Activated naive CD4-positive, alpha-beta T cell treated with anti-CD3 and anti-CD28 coated beads, Interleukin-2, amount 50 U/mL, for 72 hours (primary cell): ENCODE measurements at regions not wholly inside any gene's neighbourhood (a gene's known extent, or its start where the extent isn't known, plus 50 kb on each side); places are given as distances from the start of the nearest gene placed in this dataset.

Source experiments
- ATAC-seq, 2 donors: fragments of 150-1000 bp; cut with Tn5 transposase; 2 replicates each; pipeline ENCODE4 v1.10.0; 2021; ENCODE audit warnings: mild to moderate bottlenecking in 2 of 2, moderate library complexity in 2 of 2
- DNase-seq, 2 donors: peaks; one replicate each; pipeline ENCODE4 v3.0.0; 2021 to 2022; ENCODE audit warnings: low spot score in 2 of 2
- H3K27ac Mint-ChIP-seq, 2 donors: one replicate each; pipeline ENCODE4 v1.8.0; 2022; ENCODE audit warnings: mild to moderate bottlenecking in 2 of 2, mixed read lengths in 2 of 2
- H3K36me3 Mint-ChIP-seq, 2 donors: one replicate each; pipeline ENCODE4 v1.8.0; 2022; ENCODE audit warnings: mixed read lengths in 2 of 2
- H3K9me3 Mint-ChIP-seq, 2 donors: one replicate each; pipeline ENCODE4 v1.8.0; 2022; ENCODE audit warnings: mixed read lengths in 2 of 2

DNA sequence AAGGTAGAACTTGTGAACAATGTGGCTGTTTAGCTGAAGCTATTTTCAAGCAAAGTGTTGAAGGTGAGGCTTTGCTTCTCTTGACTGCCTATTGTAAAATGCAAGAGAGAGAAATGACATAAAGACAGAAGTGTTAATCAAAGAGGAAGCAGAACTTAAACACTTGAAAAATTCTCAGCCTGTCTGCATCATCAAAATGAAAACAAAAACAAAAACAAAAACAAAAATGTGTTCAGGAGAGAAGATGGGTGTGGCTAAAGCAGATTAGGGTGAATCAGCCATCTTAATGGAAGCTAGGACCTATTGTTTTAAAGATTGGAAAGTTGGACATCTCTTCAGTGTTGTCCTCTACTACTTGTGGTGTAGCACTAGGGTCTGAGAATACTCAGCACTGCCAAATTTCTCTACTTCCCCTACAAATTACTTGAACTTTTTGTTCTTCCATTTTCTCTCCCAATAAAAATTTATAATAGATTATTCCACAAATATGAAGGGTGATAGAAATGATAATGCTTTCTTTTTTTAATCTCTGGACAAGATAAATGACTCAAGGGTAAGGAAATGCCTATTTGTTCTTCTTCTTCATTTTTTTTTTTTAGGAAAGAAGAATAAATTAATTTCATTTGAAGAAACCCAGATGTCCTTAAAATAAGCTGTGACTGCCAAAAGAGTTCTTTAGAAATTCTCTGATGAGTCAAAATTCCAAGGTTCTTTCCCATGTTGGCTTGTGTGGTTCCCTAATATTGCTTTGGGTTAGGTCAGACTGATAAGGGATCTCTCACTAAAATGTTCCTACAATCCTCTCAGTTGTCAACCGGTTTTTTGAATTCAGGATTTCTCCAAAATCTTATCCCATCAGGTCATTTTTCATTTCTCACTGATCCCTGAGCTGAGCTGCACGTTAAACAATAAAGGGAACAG lies 571.2 kb upstream of the ZEB2 start:
- Mint-ChIP-seq H3K36me3 (no peaks in the 10 kb centered on the region), H3K9me3 (peaks cover 0 to 5% of the 10 kb centered on the region in 2 donors)
- no peak for ATAC-seq

DNA sequence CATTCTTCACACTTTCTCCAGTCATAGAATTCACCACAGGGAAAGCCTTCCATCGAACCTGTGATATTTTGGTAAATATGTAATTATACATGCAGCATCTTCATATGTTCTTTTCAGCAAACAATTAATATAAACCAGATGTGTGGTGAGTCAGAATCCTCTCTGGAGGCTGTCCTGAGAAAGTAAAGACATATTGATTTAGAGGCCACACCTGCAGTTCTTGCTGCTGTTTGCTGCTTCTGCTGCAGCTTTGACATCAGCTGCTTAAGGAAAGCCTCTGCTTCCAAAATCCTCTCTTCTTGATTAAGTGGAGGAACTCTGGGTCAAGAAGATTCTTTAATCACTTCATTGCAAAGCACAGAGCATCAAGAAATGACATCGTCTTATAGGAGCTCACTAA lies 568.8 kb upstream of the ZEB2 start:
- DNase-seq: no peak
- Mint-ChIP-seq H3K9me3 (peaks cover 0 to 5% of the 10 kb centered on the region in 2 donors), H3K27ac (no peak overlapping the region), H3K36me3 (no peaks in the 10 kb centered on the region)
- ATAC-seq: no peak

More for the DNA sequence above, 571.2 kb upstream of the ZEB2 start:
- no peak for DNase-seq
- no peak overlapping the region for H3K27ac Mint-ChIP-seq

DNA sequence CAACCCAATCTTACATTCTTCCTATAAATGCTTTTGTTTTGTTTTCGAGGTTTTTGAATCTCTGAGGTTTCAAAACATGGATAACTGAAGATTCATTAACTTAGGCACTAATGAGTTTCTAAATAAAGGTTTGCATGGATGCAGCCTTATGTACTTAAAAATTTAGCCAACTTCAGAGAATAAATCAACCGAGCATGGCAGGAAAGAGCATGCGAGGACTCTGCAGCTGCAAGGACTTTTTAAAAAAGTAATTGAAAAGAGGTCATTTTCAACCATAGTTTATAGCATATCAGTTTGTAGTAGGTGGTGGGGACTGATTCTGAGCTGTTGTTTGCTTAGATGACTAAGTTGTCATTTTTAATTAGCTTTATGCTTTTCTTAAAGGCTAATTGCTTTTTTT lies 567.0 kb upstream of the ZEB2 start:
- Mint-ChIP-seq H3K36me3 (no peaks in the 10 kb centered on the region), H3K9me3 (peaks cover 0 to 5% of the 10 kb centered on the region in 2 donors)

DNA sequence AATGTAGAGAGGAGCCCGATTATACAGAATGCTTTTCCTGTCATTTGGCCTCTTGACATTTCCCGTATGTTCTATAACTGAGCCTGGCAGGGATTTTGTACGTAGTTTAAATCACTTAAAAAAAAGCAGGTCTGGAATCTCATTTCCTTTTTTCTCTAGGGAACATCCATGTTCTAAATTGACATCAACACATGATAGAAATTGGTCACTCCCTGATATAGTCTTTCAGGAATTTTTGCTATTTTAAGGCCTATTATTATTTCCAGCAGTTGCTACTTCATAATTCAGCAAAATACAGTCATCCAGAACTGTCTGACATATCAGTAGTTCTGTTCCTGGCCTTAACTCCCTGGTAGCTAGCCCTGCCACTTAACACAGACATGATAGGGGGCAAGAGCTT lies 565.7 kb upstream of the ZEB2 start:
- ATAC-seq: no peak
- Mint-ChIP-seq H3K9me3 (peaks cover 0 to 5% of the 10 kb centered on the region in 2 donors), H3K36me3 (no peaks in the 10 kb centered on the region), H3K27ac (no peak overlapping the region)
- DNase-seq: no peak

More for the DNA sequence above, 567.0 kb upstream of the ZEB2 start:
- no peak for ATAC-seq
- no peak overlapping the region for H3K27ac Mint-ChIP-seq
- DNase-seq: no peak

DNA sequence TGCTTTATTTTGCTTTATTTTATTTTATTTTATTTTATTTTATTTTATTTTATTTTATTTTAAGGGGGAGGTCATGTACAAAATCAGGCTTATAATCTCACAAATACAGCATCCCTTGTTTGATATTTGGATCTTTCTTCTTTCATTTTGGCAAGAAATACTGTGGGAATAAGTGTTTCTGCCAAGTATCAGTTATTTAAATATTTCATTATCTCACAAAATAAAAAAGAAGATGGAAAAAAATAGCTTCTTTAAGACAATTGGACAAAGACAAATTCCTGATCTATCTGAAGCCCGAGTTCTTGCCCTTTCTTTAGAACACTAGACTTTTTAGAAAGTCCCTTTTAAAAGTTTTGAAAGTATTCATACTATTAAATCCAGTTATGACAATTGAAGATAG lies 560.5 kb upstream of the ZEB2 start:
- Mint-ChIP-seq H3K36me3 (no peaks in the 10 kb centered on the region), H3K9me3 (peaks cover 0 to 6% of the 10 kb centered on the region in 2 donors), H3K27ac (no peak overlapping the region)
- DNase-seq: no peak
- no peak for ATAC-seq

DNA sequence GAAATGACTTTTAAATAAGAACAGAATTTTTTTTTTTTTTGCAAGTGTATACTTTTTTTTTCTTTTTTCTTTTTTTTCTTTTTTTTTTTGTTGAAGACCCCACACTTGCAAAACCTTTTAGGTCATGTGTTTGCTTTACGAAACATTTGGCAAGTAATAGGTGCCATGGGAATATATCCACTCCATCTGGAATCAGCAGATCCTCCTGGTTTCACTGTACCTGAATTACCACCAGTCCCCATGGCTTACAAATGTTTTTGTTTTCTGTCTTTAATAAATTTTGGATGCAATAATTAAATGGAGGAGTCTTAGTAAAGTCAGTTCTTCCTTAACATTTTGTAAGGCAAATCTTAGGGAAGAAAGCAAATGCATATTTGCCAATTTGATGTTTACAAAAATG lies 559.7 kb upstream of the ZEB2 start:
- no peak for ATAC-seq
- Mint-ChIP-seq H3K27ac (no peak overlapping the region), H3K36me3 (no peaks in the 10 kb centered on the region), H3K9me3 (peaks cover 0 to 6% of the 10 kb centered on the region in 2 donors)
- DNase-seq: no peak

DNA sequence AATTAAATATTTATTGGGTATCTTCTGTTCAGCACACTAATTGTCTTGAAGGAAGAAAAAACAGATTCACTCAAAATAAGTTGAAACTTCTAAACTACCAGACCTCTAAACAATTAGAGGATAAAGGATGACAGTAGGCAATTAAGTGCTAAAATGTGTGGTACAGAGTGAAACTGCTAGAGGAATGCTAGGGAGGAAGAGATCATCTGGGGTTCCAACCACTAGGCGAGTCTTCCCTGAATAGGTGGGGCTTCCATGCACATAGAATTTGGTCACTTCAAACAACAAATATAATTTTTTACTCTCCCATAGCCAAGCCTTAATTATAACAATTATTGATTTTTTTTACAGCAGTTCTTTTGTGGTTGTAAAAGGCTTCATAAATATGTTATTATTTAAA lies 559.0 kb upstream of the ZEB2 start:
- Mint-ChIP-seq H3K27ac (no peak overlapping the region), H3K9me3 (peaks cover 0 to 6% of the 10 kb centered on the region in 2 donors), H3K36me3 (no peaks in the 10 kb centered on the region)
- ATAC-seq (no peak), DNase-seq (no peak)

DNA sequence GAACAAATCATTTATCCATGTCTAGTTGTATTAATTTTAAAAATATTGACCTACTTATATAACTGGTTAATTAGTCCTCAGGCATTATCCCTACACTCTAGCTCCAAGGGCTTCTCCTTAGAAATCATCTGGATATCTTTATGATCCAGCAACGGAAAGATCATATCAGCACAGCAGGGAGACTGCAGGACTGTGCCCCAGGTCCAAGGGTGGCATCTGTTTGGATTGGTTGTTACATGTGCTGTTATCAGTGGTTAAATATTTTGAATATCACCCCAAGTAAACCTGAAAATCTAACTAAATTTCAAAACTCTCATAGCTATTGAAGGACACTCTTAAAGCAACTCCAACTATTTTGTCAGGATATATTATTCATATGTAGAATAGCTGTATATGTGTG lies 556.2 kb upstream of the ZEB2 start:
- no peak overlapping the region for H3K27ac Mint-ChIP-seq
- no peaks in the 10 kb centered on the region for H3K36me3 Mint-ChIP-seq
- no peak for DNase-seq
- peaks cover 0 to 6% of the 10 kb centered on the region in 2 donors for H3K9me3 Mint-ChIP-seq
- no peak for ATAC-seq

DNA sequence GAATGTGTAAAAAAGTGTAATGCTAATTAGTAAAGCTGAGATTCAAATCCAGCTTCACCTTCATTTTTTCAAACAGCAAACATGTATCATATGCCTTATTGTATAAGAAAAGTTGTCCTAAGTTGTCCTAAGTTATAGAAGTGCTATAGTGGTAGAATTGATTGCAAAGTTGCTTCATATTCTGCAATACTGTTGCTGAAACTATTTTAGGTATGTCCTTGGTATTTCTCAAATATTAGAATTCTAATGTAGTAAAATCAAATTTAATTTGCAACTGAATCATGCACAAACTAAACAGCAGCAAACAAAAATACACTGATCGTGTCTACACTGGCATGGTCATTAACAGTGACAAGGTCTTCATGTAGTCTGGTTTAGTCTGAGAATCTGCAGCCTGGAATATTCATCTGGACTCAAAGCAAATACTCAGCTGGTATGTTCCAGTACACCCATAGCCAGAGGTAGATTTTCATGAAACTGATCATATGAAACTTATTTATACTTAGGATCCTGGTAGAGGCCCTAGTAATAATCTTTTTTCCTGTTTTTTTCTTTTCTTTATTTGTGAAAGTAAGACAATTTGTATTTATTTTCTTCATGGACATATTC lies 555.6 kb upstream of the ZEB2 start:
- Mint-ChIP-seq H3K36me3 (no peaks in the 10 kb centered on the region), H3K9me3 (peaks cover 0 to 6% of the 10 kb centered on the region in 2 donors), H3K27ac (no peak overlapping the region)
- ATAC-seq: no peak
- DNase-seq: no peak

DNA sequence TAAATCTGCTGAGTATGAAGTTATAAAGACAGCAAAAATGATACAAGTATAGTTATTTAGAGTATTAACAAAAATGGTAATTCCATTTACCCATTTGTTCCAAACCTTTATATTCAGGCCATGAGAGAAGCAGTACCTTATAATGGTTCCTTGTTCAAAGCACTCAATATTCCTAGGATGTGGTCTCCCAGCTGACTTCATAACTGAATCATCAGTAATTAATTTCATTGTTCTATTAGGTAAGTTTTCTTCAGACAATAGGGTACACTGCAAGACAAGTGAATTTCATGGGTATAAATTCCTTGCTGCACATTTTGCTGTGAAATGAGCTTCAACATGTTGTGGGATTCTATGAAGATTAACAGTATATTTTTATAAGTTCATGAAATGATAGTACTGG lies 550.8 kb upstream of the ZEB2 start:
- Mint-ChIP-seq H3K9me3 (peaks cover 0 to 7% of the 10 kb centered on the region in 2 donors), H3K36me3 (no peaks in the 10 kb centered on the region), H3K27ac (no peak overlapping the region)
- ATAC-seq: no peak
- DNase-seq: no peak

DNA sequence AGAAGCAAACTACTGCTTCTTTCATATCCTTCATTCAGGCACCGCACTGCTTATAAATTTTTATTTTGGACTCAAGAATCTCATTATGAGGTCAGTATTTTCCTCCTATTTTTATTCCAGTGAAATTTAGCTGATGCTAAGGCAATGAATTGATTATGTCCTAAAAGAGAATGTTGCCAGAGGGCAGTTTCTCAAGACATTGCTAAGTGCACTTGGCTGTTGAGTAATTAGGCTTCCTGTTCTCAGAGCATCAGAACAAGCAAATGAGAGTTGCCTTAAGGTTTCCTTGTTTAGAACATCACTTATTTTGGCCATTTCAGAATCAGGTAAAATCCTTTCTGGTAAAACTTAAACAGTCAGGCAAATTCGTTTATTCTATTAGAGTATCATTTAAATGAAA lies 548.6 kb upstream of the ZEB2 start:
- Mint-ChIP-seq H3K36me3 (no peaks in the 10 kb centered on the region), H3K9me3 (peaks cover 2 to 7% of the 10 kb centered on the region in 2 donors), H3K27ac (no peak overlapping the region)
- DNase-seq (no peak), ATAC-seq (no peak)

DNA sequence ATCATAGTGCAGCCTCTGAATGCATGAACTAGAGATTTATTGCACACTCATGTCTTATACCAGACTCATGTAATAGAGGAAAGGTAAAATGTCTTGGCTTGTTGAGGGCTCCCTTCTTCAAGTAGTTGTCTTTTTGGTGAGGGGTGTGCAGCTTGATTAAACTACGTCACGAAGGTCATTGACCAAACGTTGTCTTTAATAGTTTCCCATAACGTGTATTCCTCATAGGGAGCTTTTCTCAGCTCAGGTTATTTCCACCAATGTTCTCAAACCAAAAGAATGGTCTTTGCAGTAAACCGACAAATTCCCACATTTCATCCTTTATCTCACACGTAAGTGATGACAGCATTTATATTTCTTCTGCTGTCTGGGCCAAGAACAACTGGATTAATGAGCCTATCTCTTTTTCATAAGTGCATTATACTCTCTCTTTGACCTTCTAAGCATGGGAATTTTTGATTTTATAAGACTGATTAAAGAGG lies 547.7 kb upstream of the ZEB2 start:
- H3K36me3 Mint-ChIP-seq: no peaks in the 10 kb centered on the region
- ATAC-seq (no peak), DNase-seq (no peak)
- H3K27ac Mint-ChIP-seq: no peak overlapping the region
- peaks cover 7 to 8% of the 10 kb centered on the region in 2 donors for H3K9me3 Mint-ChIP-seq

DNA sequence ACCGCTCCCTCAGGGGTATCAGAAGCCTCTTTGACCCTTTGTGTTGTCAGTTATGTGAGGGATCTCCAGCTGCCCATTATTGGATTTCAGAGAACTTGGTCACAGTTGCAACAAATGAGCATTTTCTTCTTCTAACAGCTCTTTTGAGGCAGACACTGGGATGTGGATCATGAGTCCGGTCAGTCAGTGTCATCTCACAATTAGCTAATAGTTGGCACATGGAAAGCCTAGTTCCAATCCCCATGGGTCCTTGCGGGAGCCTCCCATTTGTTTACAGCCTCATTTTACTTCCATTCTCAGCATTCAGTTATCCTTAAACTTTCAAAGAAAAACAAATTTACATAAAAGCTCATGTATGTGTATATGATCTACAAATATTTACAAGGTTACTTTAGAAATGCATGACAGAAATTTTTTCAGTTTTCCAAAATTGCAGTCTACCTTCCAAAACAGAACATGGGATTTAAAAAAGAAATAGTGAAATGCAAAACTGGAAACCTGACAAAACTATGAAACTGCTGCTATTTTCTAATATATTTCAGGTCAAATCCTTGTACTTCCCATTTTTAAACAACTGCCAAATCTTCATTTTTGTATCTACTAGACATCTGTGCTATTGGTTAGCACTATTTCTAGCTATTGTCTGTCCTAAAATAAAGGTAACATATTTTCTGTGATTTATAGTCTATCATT lies 547.1 kb upstream of the ZEB2 start:
- H3K36me3 Mint-ChIP-seq: no peaks in the 10 kb centered on the region
- ATAC-seq (no peak), DNase-seq (no peak)
- no peak overlapping the region for H3K27ac Mint-ChIP-seq
- H3K9me3 Mint-ChIP-seq: peaks cover 8 to 11% of the 10 kb centered on the region in 2 donors

DNA sequence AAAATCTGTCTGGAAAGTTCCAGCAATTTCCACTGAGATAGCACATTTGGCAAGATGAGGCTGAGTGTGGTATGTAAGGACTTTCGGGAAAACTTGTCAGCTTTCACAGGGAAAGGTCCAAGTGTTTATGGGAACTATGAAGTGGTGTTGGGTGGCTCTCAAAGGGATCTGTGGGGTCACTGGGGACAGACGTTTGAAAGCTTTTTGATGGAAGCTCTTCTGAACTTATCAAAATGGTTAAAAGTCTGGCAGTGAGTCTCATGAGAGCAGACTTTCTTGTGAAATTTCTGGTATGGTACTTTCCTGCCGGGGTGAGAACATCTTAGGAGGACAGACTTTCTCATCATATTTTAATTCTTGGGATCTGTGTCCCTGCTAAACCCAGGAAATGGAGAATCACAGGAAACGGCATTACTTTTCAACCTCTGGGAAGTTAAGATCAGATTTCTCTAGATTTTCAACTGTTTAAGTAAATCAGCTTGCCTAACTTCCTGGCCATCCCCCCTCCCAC lies 546.3 kb upstream of the ZEB2 start:
- DNase-seq (no peak), ATAC-seq (no peak)
- Mint-ChIP-seq H3K36me3 (no peaks in the 10 kb centered on the region), H3K27ac (no peak overlapping the region), H3K9me3 (peaks cover 8 to 12% of the 10 kb centered on the region in 2 donors)

DNA sequence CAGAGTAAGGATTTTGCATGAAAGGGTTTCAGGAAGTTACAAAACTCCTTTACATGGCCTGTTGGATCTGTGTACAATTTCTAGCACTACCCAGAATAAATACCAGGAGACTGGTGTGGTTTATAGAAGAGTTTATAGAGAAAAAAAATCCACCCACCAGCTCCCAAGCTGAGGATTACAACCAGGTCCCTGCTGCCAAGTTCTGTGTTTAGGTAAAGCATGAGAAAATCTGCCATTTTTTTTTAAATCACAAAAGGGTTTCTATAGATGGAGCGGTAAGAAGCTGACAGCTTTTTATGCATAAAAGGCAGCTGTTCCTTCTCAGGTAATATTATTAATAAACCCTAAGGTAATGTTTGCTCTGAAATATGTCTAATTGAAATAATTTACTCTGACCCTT lies 545.4 kb upstream of the ZEB2 start:
- peaks cover 8 to 12% of the 10 kb centered on the region in 2 donors for H3K9me3 Mint-ChIP-seq
- DNase-seq (no peak), ATAC-seq (no peak)
- H3K27ac Mint-ChIP-seq: no peak overlapping the region
- no peaks in the 10 kb centered on the region for H3K36me3 Mint-ChIP-seq

DNA sequence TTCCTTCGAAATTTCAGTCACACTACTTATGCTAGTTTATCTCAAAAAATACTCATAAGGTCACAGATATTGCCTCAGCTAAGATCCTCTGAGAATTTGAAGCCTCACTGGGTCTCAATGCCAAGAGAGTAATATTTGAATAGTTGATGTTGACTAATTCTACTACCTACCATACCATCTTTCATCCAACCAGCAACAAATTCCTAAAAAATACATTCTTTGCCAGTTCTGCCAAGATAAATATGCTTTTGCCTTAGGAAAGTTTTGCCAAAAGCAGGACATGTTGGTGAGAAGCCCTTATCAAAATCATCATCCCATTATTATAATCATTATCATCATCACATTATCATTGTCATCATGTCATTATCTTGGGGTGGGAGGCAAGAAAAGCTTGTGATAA lies 544.6 kb upstream of the ZEB2 start:
- H3K9me3 Mint-ChIP-seq: peaks cover 8 to 12% of the 10 kb centered on the region in 2 donors
- DNase-seq (no peak), ATAC-seq (no peak)
- H3K27ac Mint-ChIP-seq: no peak overlapping the region
- H3K36me3 Mint-ChIP-seq: no peaks in the 10 kb centered on the region

DNA sequence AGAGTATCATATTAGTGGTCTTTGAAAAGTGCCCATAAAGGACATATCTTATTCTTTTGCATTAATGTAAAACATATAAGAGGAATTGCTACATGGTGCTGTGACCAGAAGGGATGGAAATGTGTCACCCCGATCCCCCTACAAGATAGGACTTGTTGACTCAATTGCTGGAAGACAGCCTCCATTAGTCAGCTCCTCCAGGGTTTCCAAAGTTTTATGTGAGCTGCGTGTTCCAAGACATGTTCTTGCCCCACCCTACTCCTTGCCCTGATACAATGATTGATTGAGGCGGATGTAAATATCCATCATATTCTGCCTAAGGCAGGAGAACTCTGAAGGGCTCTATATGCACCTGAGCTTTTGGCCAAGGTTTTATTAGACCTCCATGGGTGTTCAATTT lies 541.0 kb upstream of the ZEB2 start:
- Mint-ChIP-seq H3K36me3 (no peaks in the 10 kb centered on the region), H3K9me3 (peaks cover 5 to 8% of the 10 kb centered on the region in 2 donors), H3K27ac (no peak overlapping the region)
- ATAC-seq (no peak), DNase-seq (no peak)
